ENCODE measurements at regions not wholly inside any gene's neighbourhood (a gene's known extent, or its start where the extent isn't known, plus 50 kb on each side); places are given as distances from the start of the nearest gene placed in this dataset.

GRCh38 chr16:86016201-86016965 is 117.4 kb downstream of the IRF8 start:
- TF ChIP-seq CTCF (IDR thresholded peaks at IDR 0.05) (peak; percentile 90), POLR2A (IDR thresholded peaks at IDR 0.05; ENCODE audit: low read length) (no peak), RAD21 (conservative IDR thresholded peaks at IDR 0.05 in 1 of 2, IDR thresholded peaks at IDR 0.05 in 1 of 2) (peak; percentile 93 to 94), SREBF2 (IDR thresholded peaks at IDR 0.05) (no peak), TP53 (CRISPR knock-in tag; IDR thresholded peaks at IDR 0.05) (no peak), NFE2L2 (conservative IDR thresholded peaks at IDR 0.05; ENCODE audit: low read length) (no peak)

Data from A549 (cell line).